ENCODE measurements at regions not wholly inside any gene's neighbourhood (a gene's known extent, or its start where the extent isn't known, plus 50 kb on each side); places are given as distances from the start of the nearest gene placed in this dataset.

GRCh38 chr2:239806758-239807434, 218.2 kb downstream of the NDUFA10 start:
- Histone ChIP-seq H4K20me1 (replicated peaks; ENCODE audit: insufficient read depth) (no peaks in the 10 kb centered on the region), H3K9me2 (ENCODE audit: insufficient read depth) (no peaks in the 10 kb centered on the region), H3K4me2 (no peak overlapping the region), H3K4me1 (ENCODE audit: insufficient read depth) (no peaks in the 10 kb centered on the region), H3K27me3 (ENCODE audit: insufficient read depth) (no peaks in the 10 kb centered on the region), H3K36me3 (ENCODE audit: insufficient read depth) (no peaks in the 10 kb centered on the region), H3F3A (replicated peaks; ENCODE audit: low read depth) (no peaks in the 10 kb centered on the region), H2AFZ (no peak overlapping the region), H3K27ac (ENCODE audit: low read depth) (no peak overlapping the region), H3K4me3 (no peak overlapping the region), H3K79me2 (replicated peaks; ENCODE audit: insufficient read depth) (no peaks in the 10 kb centered on the region)
- no peaks in the 10 kb centered on the region for H3K36me3 Mint-ChIP-seq (ENCODE audit: low read depth)
- no peak overlapping the region for H3K27ac Mint-ChIP-seq
- DNase-seq (ENCODE audit: low spot score) (no peak), ATAC-seq (no peak)
- TF ChIP-seq EZH2phosphoT487 (IDR thresholded peaks at IDR 0.05; ENCODE audit: unreplicated experiment): no peak
- TF ChIP-seq CREB1 (CRISPR knock-in tag; IDR thresholded peaks at IDR 0.05; ENCODE audit: low read depth): no peak
- no peak for TF ChIP-seq CTCF (conservative IDR thresholded peaks at IDR 0.05; ENCODE audit: low read depth in 2 of 2)
- no peak for TF ChIP-seq ZNF331 (CRISPR knock-in tag; IDR thresholded peaks at IDR 0.05; ENCODE audit: low read depth)
- TF ChIP-seq ETS1 (IDR thresholded peaks at IDR 0.05): no peak
- no peak for TF ChIP-seq ZNF462 (CRISPR knock-in tag; IDR thresholded peaks at IDR 0.05)
- TF ChIP-seq STAT1 (IDR thresholded peaks at IDR 0.05; ENCODE audit: unreplicated experiment): no peak
- no peak for TF ChIP-seq EZH2 (IDR thresholded peaks at IDR 0.05; ENCODE audit: low read depth, unreplicated experiment)
- no peak for TF ChIP-seq POLR2AphosphoS5 (IDR thresholded peaks at IDR 0.05; ENCODE audit: low read depth)
- no peak for TF ChIP-seq NANOG (IDR thresholded peaks at IDR 0.05; ENCODE audit: borderline replicate concordance)
- no peak for TF ChIP-seq ZNF114 (CRISPR knock-in tag; IDR thresholded peaks at IDR 0.05)
- H3K4me1 Mint-ChIP-seq: peaks cover 5% of the 10 kb centered on the region; the same call in 1 of the 3 replicates
- H3K27me3 Mint-ChIP-seq (ENCODE audit: insufficient read depth, low read depth, poor library complexity): peaks cover 6% of the 10 kb centered on the region
- no peaks in the 10 kb centered on the region for H3K9me3 Mint-ChIP-seq
- no peak overlapping the region for H3K4me3 Mint-ChIP-seq
